ENCODE measurements at regions not wholly inside any gene's neighbourhood (a gene's known extent, or its start where the extent isn't known, plus 50 kb on each side); places are given as distances from the start of the nearest gene placed in this dataset.

- TF ChIP-seq CTCF (IDR thresholded peaks at IDR 0.05) = no peak
- TF ChIP-seq POLR2A (IDR thresholded peaks at IDR 0.05) = no peak
Measured at GRCh38 chr9:129323999-129324553, 146.0 kb upstream of the IER5L start.
